ENCODE measurements at regions not wholly inside any gene's neighbourhood (a gene's known extent, or its start where the extent isn't known, plus 50 kb on each side); places are given as distances from the start of the nearest gene placed in this dataset.

GRCh38 chr6:14348389-14348788 is 230.8 kb downstream of the CD83 start:
- Histone ChIP-seq H3K4me3 (replicated peaks in 1 of 4; ENCODE audit: control extremely low read depth in 1 of 4, insufficient read depth in 1 of 4, low read depth in 3 of 4, low read length in 4 of 4) (no peak overlapping the region), H3K4me2 (ENCODE audit: extremely low read depth, insufficient read depth, low read length) (no peak overlapping the region), H3K27me3 (ENCODE audit: control insufficient read depth, insufficient read depth, low read length) (no peaks in the 10 kb centered on the region), H3K27ac (ENCODE audit: insufficient read depth, low read length) (no peak overlapping the region), H2AFZ (ENCODE audit: low read length) (no peak overlapping the region), H3K79me2 (ENCODE audit: control insufficient read depth, insufficient read depth, low read length) (no peaks in the 10 kb centered on the region), H3K9ac (ENCODE audit: insufficient read depth, low read length) (no peak overlapping the region), H3K9me3 (ENCODE audit: control insufficient read depth, insufficient read depth, low read depth, low read length) (no peaks in the 10 kb centered on the region), H4K20me1 (ENCODE audit: control insufficient read depth, extremely low read depth, insufficient read depth, low read length) (no peaks in the 10 kb centered on the region), H3K36me3 (ENCODE audit: control insufficient read depth, insufficient read depth, low read length) (no peaks in the 10 kb centered on the region), H3K4me1 (ENCODE audit: control insufficient read depth, extremely low read depth, insufficient read depth, low read length) (no peaks in the 10 kb centered on the region)
- TF ChIP-seq CTCF (conservative IDR thresholded peaks at IDR 0.05 in 1 of 2, IDR thresholded peaks at IDR 0.05 in 1 of 2; ENCODE audit: low read depth in 1 of 2, low read length in 2 of 2): no peak
- no peak for TF ChIP-seq EZH2 (IDR thresholded peaks at IDR 0.05; ENCODE audit: low read length, missing control alignments)
- DNase-seq (ENCODE audit: low read depth in 2 of 2): no peak

- Histone ChIP-seq H3K4me3 (replicated peaks in 1 of 4; ENCODE audit: control extremely low read depth in 1 of 4, insufficient read depth in 1 of 4, low read depth in 3 of 4, low read length in 4 of 4) (no peak overlapping the region), H3K9me3 (ENCODE audit: control insufficient read depth, insufficient read depth, low read depth, low read length) (no peaks in the 10 kb centered on the region), H3K27ac (ENCODE audit: insufficient read depth, low read length) (no peak overlapping the region), H4K20me1 (ENCODE audit: control insufficient read depth, extremely low read depth, insufficient read depth, low read length) (no peaks in the 10 kb centered on the region), H2AFZ (ENCODE audit: low read length) (no peak overlapping the region), H3K9ac (ENCODE audit: insufficient read depth, low read length) (no peak overlapping the region), H3K79me2 (ENCODE audit: control insufficient read depth, insufficient read depth, low read length) (no peaks in the 10 kb centered on the region), H3K27me3 (ENCODE audit: control insufficient read depth, insufficient read depth, low read length) (no peaks in the 10 kb centered on the region), H3K36me3 (ENCODE audit: control insufficient read depth, insufficient read depth, low read length) (no peaks in the 10 kb centered on the region), H3K4me2 (ENCODE audit: extremely low read depth, insufficient read depth, low read length) (no peak overlapping the region), H3K4me1 (ENCODE audit: control insufficient read depth, extremely low read depth, insufficient read depth, low read length) (no peaks in the 10 kb centered on the region)
- DNase-seq (ENCODE audit: low read depth in 2 of 2): no peak
- TF ChIP-seq EZH2 (IDR thresholded peaks at IDR 0.05; ENCODE audit: low read length, missing control alignments) (no peak), CTCF (conservative IDR thresholded peaks at IDR 0.05 in 1 of 2, IDR thresholded peaks at IDR 0.05 in 1 of 2; ENCODE audit: low read depth in 1 of 2, low read length in 2 of 2) (no peak)
Observed at GRCh38 chr6:14349507-14349906, 231.9 kb downstream of the CD83 start.

- DNase-seq (ENCODE audit: low read depth in 2 of 2): no peak
- H4K20me1 ChIP-seq (ENCODE audit: control insufficient read depth, extremely low read depth, insufficient read depth, low read length): no peaks in the 10 kb centered on the region
- TF ChIP-seq EZH2 (IDR thresholded peaks at IDR 0.05; ENCODE audit: low read length, missing control alignments) (no peak), CTCF (conservative IDR thresholded peaks at IDR 0.05 in 1 of 2, IDR thresholded peaks at IDR 0.05 in 1 of 2; ENCODE audit: low read depth in 1 of 2, low read length in 2 of 2) (no peak)
- no peak overlapping the region for H3K4me3 ChIP-seq (replicated peaks in 1 of 4; ENCODE audit: control extremely low read depth in 1 of 4, insufficient read depth in 1 of 4, low read depth in 3 of 4, low read length in 4 of 4)
- no peaks in the 10 kb centered on the region for H3K27me3 ChIP-seq (ENCODE audit: control insufficient read depth, insufficient read depth, low read length)
- no peaks in the 10 kb centered on the region for H3K9me3 ChIP-seq (ENCODE audit: control insufficient read depth, insufficient read depth, low read depth, low read length)
- H3K79me2 ChIP-seq (ENCODE audit: control insufficient read depth, insufficient read depth, low read length): no peaks in the 10 kb centered on the region
- no peak overlapping the region for H3K27ac ChIP-seq (ENCODE audit: insufficient read depth, low read length)
- H3K36me3 ChIP-seq (ENCODE audit: control insufficient read depth, insufficient read depth, low read length): no peaks in the 10 kb centered on the region
- H3K4me1 ChIP-seq (ENCODE audit: control insufficient read depth, extremely low read depth, insufficient read depth, low read length): no peaks in the 10 kb centered on the region
- H3K4me2 ChIP-seq (ENCODE audit: extremely low read depth, insufficient read depth, low read length): no peak overlapping the region
- no peak overlapping the region for H3K9ac ChIP-seq (ENCODE audit: insufficient read depth, low read length)
- H2AFZ ChIP-seq (ENCODE audit: low read length): no peak overlapping the region
Observed at GRCh38 chr6:14350210-14350609, 232.6 kb downstream of the CD83 start.
